Activated naive CD8-positive, alpha-beta T cell treated with anti-CD3 and anti-CD28 coated beads, Interleukin-2, amount 10 ng/mL, durations not matched to agents 7 days and 5 days (primary cell): ENCODE measurements at regions not wholly inside any gene's neighbourhood (a gene's known extent, or its start where the extent isn't known, plus 50 kb on each side); places are given as distances from the start of the nearest gene placed in this dataset.

Source experiments
- ATAC-seq: fragments of 150-1000 bp; cut with Tn5 transposase; one replicate; pipeline ENCODE4 v1.10.0; 2021; ENCODE audit warnings: low read depth, moderate library complexity
- POLR2A ChIA-PET: fragments of 350-600 bp; sonication (Branson Sonifier 250); formaldehyde crosslinking; loops from one replicate; lab custom pipeline; 2021; ENCODE audit warnings: antibody characterized with exemption; lab: Charles Lee
- DNase-seq: peaks from one replicate; pipeline ENCODE4 v3.0.0; 2021
- H3K27ac Mint-ChIP-seq: one replicate; pipeline ENCODE4 v1.8.0; 2022; ENCODE audit warnings: mild to moderate bottlenecking, mixed read lengths
- H3K27me3 Mint-ChIP-seq: one replicate; pipeline ENCODE4 v1.8.0; 2022; ENCODE audit warnings: mild to moderate bottlenecking, moderate library complexity, mixed read lengths
- H3K36me3 Mint-ChIP-seq: one replicate; pipeline ENCODE4 v1.8.0; 2021; ENCODE audit warnings: mild to moderate bottlenecking, mixed read lengths
- H3K4me1 Mint-ChIP-seq: one replicate; pipeline ENCODE4 v1.8.0; 2021; ENCODE audit warnings: mixed read lengths
- H3K4me3 Mint-ChIP-seq: one replicate; pipeline ENCODE4 v1.8.0; 2022; ENCODE audit warnings: mild to moderate bottlenecking, moderate library complexity, mixed read lengths
- H3K9me3 Mint-ChIP-seq: one replicate; pipeline ENCODE4 v1.8.0; 2021; ENCODE audit warnings: mixed read lengths

DNA sequence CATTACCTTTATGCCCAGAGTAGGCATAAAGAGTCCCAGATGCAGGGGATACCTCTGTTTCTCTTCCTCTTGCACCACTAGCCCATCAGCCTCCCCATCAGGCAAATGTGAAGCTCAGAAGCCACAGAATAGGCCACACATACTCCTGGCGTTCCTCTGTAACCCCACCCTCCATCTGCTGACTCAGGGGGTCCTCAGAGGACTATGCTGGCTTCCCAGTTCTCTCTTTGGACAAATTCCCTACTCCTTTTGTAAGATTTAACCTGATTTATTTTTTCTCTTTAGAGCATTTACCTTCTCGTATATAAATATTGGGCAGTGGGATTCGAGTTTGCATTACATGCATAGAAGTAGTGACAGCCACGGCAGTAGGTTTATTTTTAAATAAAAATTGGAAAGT, 262.3 kb upstream of the CADM1 start:
- Mint-ChIP-seq H3K27me3 (no peaks in the 10 kb centered on the region), H3K9me3 (no peaks in the 10 kb centered on the region), H3K27ac (no peak overlapping the region), H3K36me3 (no peaks in the 10 kb centered on the region), H3K4me1 (no peaks in the 10 kb centered on the region), H3K4me3 (no peak overlapping the region)
- DNase-seq: no peak
- no peak for ATAC-seq
- POLR2A ChIA-PET: no interaction called here

- ATAC-seq: no peak
- peaks cover under 1% of the 10 kb centered on the region for H3K27me3 Mint-ChIP-seq
- no peaks in the 10 kb centered on the region for H3K4me1 Mint-ChIP-seq
- DNase-seq: no peak
- H3K27ac Mint-ChIP-seq: no peak overlapping the region
- no peak overlapping the region for H3K4me3 Mint-ChIP-seq
- POLR2A ChIA-PET: no interaction called here
- no peaks in the 10 kb centered on the region for H3K9me3 Mint-ChIP-seq
- H3K36me3 Mint-ChIP-seq: no peaks in the 10 kb centered on the region
Observed at GRCh38 chr11:115765803-115766239, 261.6 kb upstream of the CADM1 start.

DNA sequence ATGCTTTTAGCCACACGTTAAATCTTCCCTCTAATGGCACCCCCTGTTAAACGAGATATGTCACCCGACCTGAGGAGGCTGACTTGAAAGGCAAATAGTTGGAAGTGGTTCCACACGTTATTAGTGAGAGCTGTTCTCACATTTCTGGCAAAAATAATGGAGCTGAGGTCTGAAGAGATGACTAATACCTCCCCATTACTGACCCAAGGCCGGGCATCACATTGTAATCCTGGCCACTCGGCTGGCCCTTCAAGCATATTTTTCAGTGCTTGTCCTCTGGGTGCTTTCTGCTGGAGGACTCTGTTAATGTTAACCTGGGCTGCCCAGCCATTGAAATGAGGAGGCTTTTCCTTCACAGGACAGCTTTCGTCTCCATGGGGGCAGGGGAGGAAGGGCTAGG, 260.0 kb upstream of the CADM1 start:
- H3K9me3 Mint-ChIP-seq: no peaks in the 10 kb centered on the region
- ATAC-seq (no peak), DNase-seq (no peak)
- POLR2A ChIA-PET: no interaction called here
- no peak overlapping the region for H3K27ac Mint-ChIP-seq
- H3K4me3 Mint-ChIP-seq: no peak overlapping the region
- no peaks in the 10 kb centered on the region for H3K4me1 Mint-ChIP-seq
- H3K27me3 Mint-ChIP-seq: peaks cover 6% of the 10 kb centered on the region
- no peaks in the 10 kb centered on the region for H3K36me3 Mint-ChIP-seq

GRCh38 chr11:115761817-115762216, 257.6 kb upstream of the CADM1 start:
- POLR2A ChIA-PET: no interaction called here
- Mint-ChIP-seq H3K27me3 (peaks cover 15% of the 10 kb centered on the region), H3K36me3 (no peaks in the 10 kb centered on the region), H3K4me3 (no peak overlapping the region), H3K27ac (no peak overlapping the region), H3K4me1 (no peaks in the 10 kb centered on the region), H3K9me3 (no peaks in the 10 kb centered on the region)
- DNase-seq (no peak), ATAC-seq (no peak)

DNA sequence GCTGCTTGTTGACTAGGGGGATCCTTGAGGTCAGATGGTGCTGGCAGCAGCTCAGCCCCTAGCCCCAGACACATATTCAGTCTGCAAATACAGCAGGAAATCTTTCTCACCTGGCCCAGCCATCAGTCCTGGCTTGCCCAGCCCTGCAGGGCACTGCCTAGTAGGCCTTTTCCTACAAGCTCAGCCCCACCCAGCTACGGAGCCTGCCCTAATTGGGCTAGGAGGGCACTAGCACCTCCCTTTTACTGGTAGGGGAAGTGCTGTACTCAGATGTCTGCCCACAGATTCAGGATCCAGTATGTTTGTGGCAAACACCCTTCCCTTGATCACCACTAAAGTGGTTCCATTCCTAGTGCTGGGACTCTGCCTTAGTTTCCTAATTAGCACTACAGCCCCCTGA, 257.1 kb upstream of the CADM1 start:
- Mint-ChIP-seq H3K36me3 (no peaks in the 10 kb centered on the region), H3K27ac (no peak overlapping the region), H3K9me3 (no peaks in the 10 kb centered on the region), H3K27me3 (peaks cover 15% of the 10 kb centered on the region), H3K4me1 (no peaks in the 10 kb centered on the region), H3K4me3 (no peak overlapping the region)
- no peak for ATAC-seq
- POLR2A ChIA-PET: no interaction called here
- no peak for DNase-seq

GRCh38 chr11:115760461-115761320, 256.5 kb upstream of the CADM1 start:
- H3K36me3 Mint-ChIP-seq: no peaks in the 10 kb centered on the region
- no peaks in the 10 kb centered on the region for H3K4me1 Mint-ChIP-seq
- H3K27me3 Mint-ChIP-seq: peaks cover 15% of the 10 kb centered on the region
- no peaks in the 10 kb centered on the region for H3K9me3 Mint-ChIP-seq
- H3K4me3 Mint-ChIP-seq: no peak overlapping the region
- POLR2A ChIA-PET: no interaction called here
- DNase-seq: no peak
- ATAC-seq: no peak
- H3K27ac Mint-ChIP-seq: no peak overlapping the region

GRCh38 chr11:115759622-115760460, 255.6 kb upstream of the CADM1 start:
- no peaks in the 10 kb centered on the region for H3K4me1 Mint-ChIP-seq
- POLR2A ChIA-PET: no interaction called here
- H3K4me3 Mint-ChIP-seq: no peak overlapping the region
- H3K36me3 Mint-ChIP-seq: no peaks in the 10 kb centered on the region
- H3K27ac Mint-ChIP-seq: no peak overlapping the region
- no peaks in the 10 kb centered on the region for H3K9me3 Mint-ChIP-seq
- H3K27me3 Mint-ChIP-seq: peaks cover 15% of the 10 kb centered on the region
- ATAC-seq (no peak), DNase-seq (no peak)

DNA sequence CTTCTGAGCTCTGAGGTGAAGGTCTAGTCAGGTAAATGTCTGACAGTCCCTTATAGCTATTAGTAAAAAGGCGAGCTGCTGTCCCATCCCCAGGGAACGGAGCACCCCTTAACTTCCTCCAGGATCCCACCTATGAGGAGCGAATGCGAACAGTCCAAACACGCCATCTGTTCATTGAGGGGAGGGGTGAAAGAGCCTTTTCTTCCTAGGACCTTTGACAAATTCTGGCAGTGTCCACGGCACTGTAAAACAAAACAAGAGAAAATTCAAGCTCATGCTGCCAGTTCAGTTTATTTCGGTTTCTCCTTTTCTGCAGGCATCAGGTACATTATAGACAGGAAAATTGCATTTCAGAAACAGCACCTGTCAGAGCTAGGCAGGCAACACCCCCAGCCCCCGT, 253.8 kb upstream of the CADM1 start:
- no peak for DNase-seq
- ATAC-seq: no peak
- H3K4me3 Mint-ChIP-seq: no peak overlapping the region
- POLR2A ChIA-PET: no interaction called here
- no peaks in the 10 kb centered on the region for H3K4me1 Mint-ChIP-seq
- H3K9me3 Mint-ChIP-seq: no peaks in the 10 kb centered on the region
- no peak overlapping the region for H3K27ac Mint-ChIP-seq
- H3K36me3 Mint-ChIP-seq: no peaks in the 10 kb centered on the region
- peaks cover 15% of the 10 kb centered on the region for H3K27me3 Mint-ChIP-seq

DNA sequence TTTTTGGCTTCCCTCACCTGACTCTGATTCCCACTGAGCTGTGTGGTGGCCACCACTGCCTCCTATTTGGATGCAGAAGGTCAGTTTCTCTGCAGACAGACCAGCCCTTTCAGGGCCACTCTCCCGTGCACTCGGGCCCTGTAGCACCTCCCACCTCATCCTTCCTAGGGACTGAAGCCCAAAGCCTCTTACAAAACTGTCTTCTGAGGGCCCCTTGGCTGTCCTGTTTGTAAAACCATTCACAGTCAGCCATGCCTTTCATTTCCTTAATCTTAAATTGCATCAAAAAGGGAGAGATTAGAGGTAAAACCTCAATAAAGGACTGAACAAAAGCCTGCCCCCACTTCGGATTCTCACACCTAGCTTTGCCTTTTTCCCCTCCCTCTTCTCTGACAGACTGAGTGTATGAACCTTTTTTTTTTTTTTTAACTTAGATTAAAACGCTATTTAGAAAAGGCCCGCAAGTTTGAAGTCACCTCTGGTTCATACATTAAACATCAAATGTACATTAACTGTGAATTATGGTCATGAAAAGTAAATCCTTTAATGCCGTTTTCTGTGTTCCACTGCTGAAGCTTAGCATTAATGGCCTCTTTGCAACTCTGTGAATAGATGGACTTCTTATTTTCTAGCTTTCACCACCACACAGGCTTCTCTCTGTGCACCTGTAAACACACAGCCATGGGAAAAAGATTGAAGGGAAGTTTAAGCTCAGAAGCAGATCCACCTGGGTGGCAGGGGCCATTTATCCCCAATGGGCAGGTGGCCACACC, 247.2 kb upstream of the CADM1 start:
- Mint-ChIP-seq H3K9me3 (no peaks in the 10 kb centered on the region), H3K27ac (no peak overlapping the region), H3K4me1 (no peaks in the 10 kb centered on the region), H3K36me3 (no peaks in the 10 kb centered on the region), H3K27me3 (no peaks in the 10 kb centered on the region), H3K4me3 (no peak overlapping the region)
- no peak for DNase-seq
- no peak for ATAC-seq
- POLR2A ChIA-PET: no interaction called here

GRCh38 chr11:115745610-115746512, 241.6 kb upstream of the CADM1 start:
- ATAC-seq: no peak
- Mint-ChIP-seq H3K27ac (no peak overlapping the region), H3K27me3 (no peaks in the 10 kb centered on the region), H3K4me3 (no peak overlapping the region), H3K4me1 (no peaks in the 10 kb centered on the region), H3K9me3 (no peaks in the 10 kb centered on the region), H3K36me3 (no peaks in the 10 kb centered on the region)
- POLR2A ChIA-PET: no interaction called here
- no peak for DNase-seq

GRCh38 chr11:115745066-115745465, 240.9 kb upstream of the CADM1 start:
- POLR2A ChIA-PET: no interaction called here
- H3K36me3 Mint-ChIP-seq: no peaks in the 10 kb centered on the region
- no peak for ATAC-seq
- H3K4me1 Mint-ChIP-seq: no peaks in the 10 kb centered on the region
- no peaks in the 10 kb centered on the region for H3K27me3 Mint-ChIP-seq
- H3K4me3 Mint-ChIP-seq: no peak overlapping the region
- H3K9me3 Mint-ChIP-seq: no peaks in the 10 kb centered on the region
- no peak for DNase-seq
- H3K27ac Mint-ChIP-seq: no peak overlapping the region

- H3K4me3 Mint-ChIP-seq: no peak overlapping the region
- no peaks in the 10 kb centered on the region for H3K27me3 Mint-ChIP-seq
- no peaks in the 10 kb centered on the region for H3K4me1 Mint-ChIP-seq
- no peak overlapping the region for H3K27ac Mint-ChIP-seq
- ATAC-seq: no peak
- no peak for DNase-seq
- POLR2A ChIA-PET: no interaction called here
- no peaks in the 10 kb centered on the region for H3K9me3 Mint-ChIP-seq
- H3K36me3 Mint-ChIP-seq: no peaks in the 10 kb centered on the region
Observed at GRCh38 chr11:115743719-115744118, 239.5 kb upstream of the CADM1 start.
